ENCODE measurements at regions not wholly inside any gene's neighbourhood (a gene's known extent, or its start where the extent isn't known, plus 50 kb on each side); places are given as distances from the start of the nearest gene placed in this dataset.

- no peak overlapping the region for H3K4ac ChIP-seq (ENCODE audit: low read depth, low read length)
- H3K27ac ChIP-seq (ENCODE audit: insufficient read depth, low read length): no peak overlapping the region
- H2BK120ac ChIP-seq (ENCODE audit: low read depth, low read length): no peak overlapping the region
- H3K9me1 ChIP-seq (ENCODE audit: insufficient read depth, low read length): no peaks in the 10 kb centered on the region
- dilution Hi-C loops (cut with HindIII; ENCODE audit: low sequenced_read_pairs, unreplicated experiment) (no loop called here), in situ Hi-C loops (cut with MboI; ENCODE audit: low sequenced_read_pairs) (no loop called here), intact Hi-C loops (cut with micrococcal nuclease) (no loop called here)
- H2BK20ac ChIP-seq (ENCODE audit: low read depth, low read length): no peak overlapping the region
- H3K4me1 ChIP-seq (ENCODE audit: control insufficient read depth, insufficient read depth, low read length): no peaks in the 10 kb centered on the region; the same call in 1 of the 2 replicates
- no peak overlapping the region for H2BK5ac ChIP-seq (ENCODE audit: low read depth, low read length, poor library complexity, severe bottlenecking)
- WGBS, 2 experiments (ENCODE audit: extremely low coverage in 2 of 2, insufficient read length in 1 of 2): 0% methylated on average over 1 of the region's 8 CpGs; no CpG with 5 or more reads in 1 of the 2 experiments
- ATAC-seq (ENCODE audit: low read depth) (no peak), DNase-seq (no peak)
- no peak overlapping the region for H2BK15ac ChIP-seq (ENCODE audit: low read depth, low read length)
- H3K56ac ChIP-seq (ENCODE audit: extremely low read depth, insufficient read depth, low read length): no peak overlapping the region
- H3K23ac ChIP-seq (ENCODE audit: low read depth, low read length): no peak overlapping the region
- ChIA-PET POLR2A (ENCODE audit: unreplicated experiment) (no interaction called here), CTCF (interaction anchor here (0.6 to 1.1 kb wide), 2 partner anchors 9 to 179 kb away, joined by 4 to 10 read pairs; no protein-coding TSS in a partner anchor)
- H2AK9ac ChIP-seq (replicated peaks; ENCODE audit: low read depth, low read length, poor library complexity): no peak overlapping the region
- no peak overlapping the region for H3K18ac ChIP-seq (ENCODE audit: low read depth, low read length)
- no peak overlapping the region for H3K4me3 ChIP-seq (ENCODE audit: insufficient read depth, low read depth, low read length)
- H3K9me3 ChIP-seq (ENCODE audit: control insufficient read depth, insufficient read depth, low read length): no peaks in the 10 kb centered on the region
- H2AFZ ChIP-seq (replicated peaks; ENCODE audit: low read length, poor library complexity): no peak overlapping the region
- TF ChIP-seq SMC3 (IDR thresholded peaks at IDR 0.05; ENCODE audit: low read depth, low read length) (no peak), MXI1 (IDR thresholded peaks at IDR 0.05; ENCODE audit: borderline replicate concordance, low read depth, low read length) (no peak), NFE2L2 (IDR thresholded peaks at IDR 0.05; ENCODE audit: low read depth, low read length) (no peak), CHD1 (IDR thresholded peaks at IDR 0.05; ENCODE audit: low read depth, low read length) (no peak), RCOR1 (IDR thresholded peaks at IDR 0.05; ENCODE audit: insufficient replicate concordance, low read length) (no peak)
- H3K4me2 ChIP-seq (ENCODE audit: low read depth, low read length): no peak overlapping the region
- peaks cover 5% of the 10 kb centered on the region for H3K27me3 ChIP-seq (ENCODE audit: control insufficient read depth, insufficient read depth, low read length)
- no peaks in the 10 kb centered on the region for H3K36me3 ChIP-seq (ENCODE audit: control insufficient read depth, insufficient read depth, low read length)
- no peak overlapping the region for H3K9ac ChIP-seq (ENCODE audit: low read depth, low read length)
- no peak overlapping the region for H4K5ac ChIP-seq (ENCODE audit: low read depth, low read length)
- no peaks in the 10 kb centered on the region for H4K20me1 ChIP-seq (ENCODE audit: insufficient read depth, low read length)
- BruUV-seq (replicated peaks): no TSS peak
- H4K91ac ChIP-seq (ENCODE audit: insufficient read depth, low read depth, low read length): no peak overlapping the region
- no peak overlapping the region for H2AK5ac ChIP-seq (ENCODE audit: low read depth, low read length)
- H3K79me1 ChIP-seq (ENCODE audit: low read depth in 1 of 2, low read length in 2 of 2): no peaks in the 10 kb centered on the region
- H3K14ac ChIP-seq (replicated peaks; ENCODE audit: low read depth, low read length): no peak overlapping the region
- H4K8ac ChIP-seq (ENCODE audit: low read depth in 2 of 2, low read length in 2 of 2): no peak overlapping the region
These were observed 88.8 kb upstream of the ARHGEF3 start for GRCh38 chr3:56890448-56891091.
